ENCODE measurements at regions not wholly inside any gene's neighbourhood (a gene's known extent, or its start where the extent isn't known, plus 50 kb on each side); places are given as distances from the start of the nearest gene placed in this dataset.
"Not testable (repeated sequence)": the region's sequence is repeated elsewhere in the genome, so short reads cannot be mapped to it uniquely, and the experiment has no call there.

DNA sequence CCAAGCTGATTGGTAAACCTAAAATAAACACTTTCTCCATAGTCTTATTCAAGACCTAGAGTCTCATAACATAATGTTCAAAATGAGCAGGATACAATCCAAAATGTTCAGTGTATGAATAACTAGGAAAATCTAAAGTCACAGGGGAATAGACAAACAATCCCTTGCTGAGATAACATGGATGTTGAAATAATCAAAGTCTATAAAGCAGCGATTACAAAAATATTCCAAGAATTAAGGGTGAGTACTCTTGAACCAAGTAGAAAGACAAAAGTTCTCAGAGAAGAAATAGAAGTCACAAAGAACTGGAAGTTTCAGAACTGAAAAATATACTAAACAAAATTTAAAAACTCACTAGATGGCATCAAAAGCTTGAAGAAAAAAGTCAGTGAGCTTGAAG lies 561.0 kb downstream of the INSC start:
- Mint-ChIP-seq H3K36me3 (peaks cover 6% of the 10 kb centered on the region), H3K4me3 (no peak overlapping the region), H3K27ac (no peak overlapping the region), H3K27me3 (no peaks in the 10 kb centered on the region), H3K9me3 (peaks cover 12% of the 10 kb centered on the region), H3K4me1 (ENCODE audit: unreplicated experiment) (no peaks in the 10 kb centered on the region)
- DNase-seq (ENCODE audit: extremely low spot score, unreplicated experiment) = no peak
- TF ChIP-seq, protein P1, sequence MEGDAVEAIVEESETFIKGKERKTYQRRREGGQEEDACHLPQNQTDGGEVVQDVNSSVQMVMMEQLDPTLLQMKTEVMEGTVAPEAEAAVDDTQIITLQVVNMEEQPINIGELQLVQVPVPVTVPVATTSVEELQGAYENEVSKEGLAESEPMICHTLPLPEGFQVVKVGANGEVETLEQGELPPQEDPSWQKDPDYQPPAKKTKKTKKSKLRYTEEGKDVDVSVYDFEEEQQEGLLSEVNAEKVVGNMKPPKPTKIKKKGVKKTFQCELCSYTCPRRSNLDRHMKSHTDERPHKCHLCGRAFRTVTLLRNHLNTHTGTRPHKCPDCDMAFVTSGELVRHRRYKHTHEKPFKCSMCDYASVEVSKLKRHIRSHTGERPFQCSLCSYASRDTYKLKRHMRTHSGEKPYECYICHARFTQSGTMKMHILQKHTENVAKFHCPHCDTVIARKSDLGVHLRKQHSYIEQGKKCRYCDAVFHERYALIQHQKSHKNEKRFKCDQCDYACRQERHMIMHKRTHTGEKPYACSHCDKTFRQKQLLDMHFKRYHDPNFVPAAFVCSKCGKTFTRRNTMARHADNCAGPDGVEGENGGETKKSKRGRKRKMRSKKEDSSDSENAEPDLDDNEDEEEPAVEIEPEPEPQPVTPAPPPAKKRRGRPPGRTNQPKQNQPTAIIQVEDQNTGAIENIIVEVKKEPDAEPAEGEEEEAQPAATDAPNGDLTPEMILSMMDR (conservative IDR thresholded peaks at IDR 0.05) = no peak

DNA sequence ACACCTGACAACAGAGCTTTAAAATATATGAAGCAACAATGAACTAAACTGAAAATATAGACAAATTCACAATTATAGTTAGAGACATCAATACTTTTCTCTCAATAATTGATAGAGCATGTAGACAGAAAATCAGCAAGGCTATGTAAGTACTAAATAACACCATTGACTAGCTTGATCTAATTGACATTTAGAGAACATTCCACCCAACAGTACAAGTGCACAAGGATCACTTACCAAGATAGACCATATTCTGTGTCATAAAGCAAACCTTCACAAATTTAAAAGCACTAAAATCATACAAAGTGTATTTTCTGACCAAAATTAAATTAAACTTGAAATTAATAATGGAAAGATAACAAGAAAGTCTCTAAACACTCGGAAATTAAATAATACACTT lies 562.5 kb downstream of the INSC start:
- no peak overlapping the region for H3K27ac Mint-ChIP-seq
- no peak overlapping the region for H3K4me3 Mint-ChIP-seq
- peaks cover 6% of the 10 kb centered on the region for H3K36me3 Mint-ChIP-seq
- DNase-seq (ENCODE audit: extremely low spot score, unreplicated experiment) = no peak
- H3K9me3 Mint-ChIP-seq = peaks cover 12% of the 10 kb centered on the region
- no peaks in the 10 kb centered on the region for H3K27me3 Mint-ChIP-seq
- no peaks in the 10 kb centered on the region for H3K4me1 Mint-ChIP-seq (ENCODE audit: unreplicated experiment)
- TF ChIP-seq, protein P1 (conservative IDR thresholded peaks at IDR 0.05) = no peak

DNA sequence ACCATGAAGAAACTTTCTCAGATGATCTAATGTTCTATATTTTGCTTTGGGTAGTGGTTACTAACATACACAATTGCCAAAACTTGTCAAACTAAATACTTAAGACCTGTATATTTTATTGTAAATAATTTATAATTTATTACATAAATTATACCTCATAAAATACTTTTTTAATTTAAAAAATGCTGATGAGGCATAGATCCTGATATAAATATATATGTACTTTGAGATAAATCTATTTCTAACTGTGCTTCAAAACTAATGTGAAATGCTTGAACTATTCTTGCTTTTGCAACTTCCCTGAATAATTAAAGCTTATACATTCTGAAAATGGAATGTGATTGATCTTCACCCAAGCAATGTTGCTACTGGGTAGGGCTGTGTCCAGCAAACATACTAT lies 568.8 kb downstream of the INSC start:
- no peak overlapping the region for H3K4me3 Mint-ChIP-seq
- H3K4me1 Mint-ChIP-seq (ENCODE audit: unreplicated experiment) = peaks cover 14% of the 10 kb centered on the region
- no peak for DNase-seq (ENCODE audit: extremely low spot score, unreplicated experiment)
- no peaks in the 10 kb centered on the region for H3K27me3 Mint-ChIP-seq
- peaks cover 5% of the 10 kb centered on the region for H3K36me3 Mint-ChIP-seq
- H3K9me3 Mint-ChIP-seq = peaks cover 11% of the 10 kb centered on the region
- H3K27ac Mint-ChIP-seq = no peak overlapping the region
- TF ChIP-seq, protein P1 (conservative IDR thresholded peaks at IDR 0.05) = no peak

DNA sequence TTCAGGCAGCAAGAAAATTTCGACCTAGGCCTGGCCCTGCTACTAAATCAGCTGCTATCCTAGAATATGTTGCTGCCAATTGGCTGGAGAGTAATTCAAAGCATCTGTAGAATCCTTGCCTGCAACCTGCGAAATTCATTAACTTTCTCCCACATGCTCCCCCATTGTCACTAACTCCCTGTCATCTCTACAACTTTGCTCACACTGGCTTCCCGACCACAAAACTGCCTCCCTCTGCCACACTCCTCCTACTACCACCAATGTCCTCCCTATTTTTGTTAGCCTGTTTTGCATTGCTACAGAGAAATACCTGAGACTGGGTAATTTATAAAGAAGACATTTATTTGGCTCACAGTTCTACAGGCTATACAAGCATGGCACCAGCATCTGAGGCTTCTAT lies 570.6 kb downstream of the INSC start:
- Mint-ChIP-seq H3K36me3 (no peaks in the 10 kb centered on the region), H3K9me3 (peaks cover 12% of the 10 kb centered on the region), H3K4me3 (no peak overlapping the region), H3K4me1 (ENCODE audit: unreplicated experiment) (peaks cover 15% of the 10 kb centered on the region), H3K27me3 (no peaks in the 10 kb centered on the region), H3K27ac (no peak overlapping the region)
- TF ChIP-seq, protein P1 (conservative IDR thresholded peaks at IDR 0.05) = no peak
- DNase-seq (ENCODE audit: extremely low spot score, unreplicated experiment) = no peak

DNA sequence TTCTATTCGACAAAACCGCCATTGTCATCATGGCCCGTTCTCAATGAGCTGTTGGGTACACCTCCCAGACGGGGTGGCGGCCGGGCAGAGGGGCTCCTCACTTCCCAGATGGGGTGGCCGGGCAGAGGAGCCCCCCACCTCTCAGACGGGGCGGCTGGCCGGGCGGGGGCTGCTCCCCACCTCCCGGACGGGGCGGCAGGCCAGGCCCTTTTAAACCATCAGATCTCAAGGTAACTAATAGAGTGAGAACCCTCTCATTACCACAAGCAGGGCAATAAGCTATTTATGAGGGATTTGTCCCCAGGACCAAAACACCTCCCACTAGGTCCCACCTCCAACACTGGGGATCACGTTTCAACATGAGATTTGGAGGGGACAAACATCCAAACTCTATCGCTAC lies 571.5 kb downstream of the INSC start:
- H3K27me3 Mint-ChIP-seq; DNase-seq (ENCODE audit: extremely low spot score, unreplicated experiment); H3K27ac Mint-ChIP-seq; H3K4me3 Mint-ChIP-seq; H3K36me3 Mint-ChIP-seq: not testable (repeated sequence)
- H3K4me1 Mint-ChIP-seq (ENCODE audit: unreplicated experiment) = peaks cover 15% of the 10 kb centered on the region
- peaks cover 14% of the 10 kb centered on the region for H3K9me3 Mint-ChIP-seq

DNA sequence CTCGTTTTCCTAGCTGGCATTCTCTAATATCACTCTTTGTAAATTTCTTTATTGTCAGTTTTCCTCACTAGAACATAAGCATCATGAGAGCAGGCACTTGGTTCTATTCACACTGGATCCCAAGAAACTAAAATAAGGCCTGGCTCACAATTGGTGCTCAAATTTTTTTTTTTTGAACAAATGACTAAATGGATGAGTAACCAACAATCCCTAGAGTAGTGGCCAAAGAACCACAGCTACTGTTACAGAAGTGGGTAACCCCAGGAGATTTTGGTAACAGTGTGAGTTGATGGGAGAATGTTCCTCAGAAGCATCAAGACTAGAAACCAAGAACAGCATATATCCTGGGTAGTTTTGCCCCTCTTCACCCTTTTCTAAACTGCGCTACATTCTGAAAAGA lies 572.6 kb downstream of the INSC start:
- Mint-ChIP-seq H3K9me3 (peaks cover 19% of the 10 kb centered on the region), H3K27me3 (no peaks in the 10 kb centered on the region), H3K36me3 (no peaks in the 10 kb centered on the region), H3K27ac (no peak overlapping the region), H3K4me3 (no peak overlapping the region), H3K4me1 (ENCODE audit: unreplicated experiment) (peaks cover 15% of the 10 kb centered on the region)
- no peak for DNase-seq (ENCODE audit: extremely low spot score, unreplicated experiment)
- TF ChIP-seq, protein P1 (conservative IDR thresholded peaks at IDR 0.05) = no peak

Data from type B pancreatic cell (in vitro differentiated cells).